Hepatocyte (in vitro differentiated cells): ENCODE measurements at regions not wholly inside any gene's neighbourhood (a gene's known extent, or its start where the extent isn't known, plus 50 kb on each side); places are given as distances from the start of the nearest gene placed in this dataset.

Experiments
- DNase-seq: peaks from one replicate; pipeline ENCODE4 v3.0.0-alpha.2; 2016; ENCODE audit warnings: low spot score
- H2AFZ ChIP-seq: fragments of 200-600 bp; sonication (generic); 2 replicates; pipeline ENCODE4 v1.6.0; 2016; ENCODE audit warnings: antibody characterized with exemption, mild to moderate bottlenecking
- H3K27ac ChIP-seq: fragments of 200-600 bp; sonication (generic); 2 replicates; pipeline ENCODE4 v1.5.1; 2016; ENCODE audit warnings: mild to moderate bottlenecking
- H3K27me3 ChIP-seq: fragments of 200-600 bp; sonication (generic); 2 replicates; pipeline ENCODE4 v1.6.1; 2016
- H3K36me3 ChIP-seq: fragments of 200-600 bp; sonication (generic); replicated peaks from 2 replicates; pipeline ENCODE4 v1.5.1; 2016; ENCODE audit warnings: low read depth; ENCODE audit not compliant: insufficient read depth
- H3K4me1 ChIP-seq: fragments of 200-600 bp; sonication (generic); 2 replicates; pipeline ENCODE4 v1.5.1; 2016; ENCODE audit warnings: mild to moderate bottlenecking, moderate library complexity; ENCODE audit not compliant: insufficient read depth
- H3K4me2 ChIP-seq: fragments of 200-600 bp; sonication (generic); 2 replicates; pipeline ENCODE4 v1.6.0; 2016
- H3K4me3 ChIP-seq: fragments of 200-600 bp; sonication (generic); 2 replicates; pipeline ENCODE4 v1.5.1; 2016; ENCODE audit warnings: mild to moderate bottlenecking
- H3K79me2 ChIP-seq: fragments of 200-600 bp; sonication (generic); 2 replicates; pipeline ENCODE4 v1.6.0; 2017; ENCODE audit warnings: mild to moderate bottlenecking
- H3K9me2 ChIP-seq: fragments of 200-600 bp; sonication (generic); replicated peaks from 2 replicates; pipeline ENCODE4 v1.6.0; 2017; ENCODE audit warnings: mild to moderate bottlenecking; ENCODE audit not compliant: insufficient read depth
- H3K9me3 ChIP-seq: fragments of 200-600 bp; sonication (generic); 2 replicates; pipeline ENCODE4 v1.5.1; 2016; ENCODE audit warnings: low read depth, mild to moderate bottlenecking
- H4K20me1 ChIP-seq: fragments of 200-600 bp; sonication (generic); 2 replicates; pipeline ENCODE4 v1.6.0; 2016; ENCODE audit warnings: mild to moderate bottlenecking; ENCODE audit not compliant: insufficient read depth, poor library complexity, severe bottlenecking
- CTCF ChIP-seq: fragments of 200-600 bp; sonication (generic); IDR thresholded peaks from 2 replicates; pipeline ENCODE4 v1.5.1; 2016; ENCODE audit warnings: antibody characterized with exemption, mild to moderate bottlenecking; ENCODE audit not compliant: poor library complexity
- EZH2 ChIP-seq: fragments of 200-600 bp; sonication (generic); IDR thresholded peaks from 2 replicates; pipeline ENCODE4 v1.6.1; 2016; ENCODE audit warnings: antibody characterized with exemption, mild to moderate bottlenecking, borderline replicate concordance
- EZH2phosphoT487 ChIP-seq: fragments of 200-600 bp; sonication (generic); IDR thresholded peaks from one replicate; pipeline ENCODE4 v1.6.1; 2018; ENCODE audit warnings: antibody characterized with exemption, mild to moderate bottlenecking, low read depth, moderate library complexity; ENCODE audit not compliant: unreplicated experiment, severe bottlenecking
- WGBS: methylation state at CpG from one replicate; pipeline ENCODE4 v1.1.6; 2016; ENCODE audit warnings: low lambda C conversion rate; ENCODE audit errors: missing lambda C conversion rate; 5-methylcytosine and 5-hydroxymethylcytosine counted together

DNA sequence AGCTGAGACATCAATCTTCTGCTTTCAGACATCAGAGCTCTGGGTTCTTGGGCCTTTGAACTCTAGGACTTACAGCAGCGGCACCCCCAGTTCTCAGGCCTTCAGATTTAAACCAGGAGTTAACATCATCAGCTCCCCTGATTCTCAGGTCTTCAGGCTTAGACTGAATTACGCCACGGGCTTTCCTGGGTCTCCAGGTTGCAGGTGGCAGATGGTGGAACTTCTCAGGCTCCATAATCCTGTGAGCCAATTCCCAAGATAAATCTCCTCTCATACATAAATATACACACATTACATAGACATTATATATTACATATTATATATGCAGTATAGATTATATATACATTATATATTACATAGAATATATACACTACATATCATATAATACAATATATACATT lies 408.9 kb upstream of the AUTS2 start:
- 89% methylated on average over 3 of the region's 3 CpGs for WGBS
- Histone ChIP-seq H3K4me3 (no peak overlapping the region), H3K9me3 (no peaks in the 10 kb centered on the region), H3K4me2 (no peak overlapping the region), H3K79me2 (no peaks in the 10 kb centered on the region), H3K4me1 (no peaks in the 10 kb centered on the region), H2AFZ (no peak overlapping the region), H4K20me1 (no peaks in the 10 kb centered on the region), H3K27me3 (no peaks in the 10 kb centered on the region), H3K27ac (no peak overlapping the region), H3K36me3 (no peaks in the 10 kb centered on the region), H3K9me2 (no peaks in the 10 kb centered on the region)
- DNase-seq, result no peak
- no peak for TF ChIP-seq EZH2

- TF ChIP-seq EZH2 (no peak), EZH2phosphoT487 (no peak), CTCF (no peak)
- H4K20me1 ChIP-seq, result no peaks in the 10 kb centered on the region
- H3K79me2 ChIP-seq, result no peaks in the 10 kb centered on the region
- H3K9me3 ChIP-seq, result no peaks in the 10 kb centered on the region
- no peak overlapping the region for H2AFZ ChIP-seq
- no peak overlapping the region for H3K4me2 ChIP-seq
- no peak overlapping the region for H3K4me3 ChIP-seq
- DNase-seq, result no peak
- no peaks in the 10 kb centered on the region for H3K36me3 ChIP-seq
- no peaks in the 10 kb centered on the region for H3K4me1 ChIP-seq
- no peak overlapping the region for H3K27ac ChIP-seq
- H3K27me3 ChIP-seq, result no peaks in the 10 kb centered on the region
- H3K9me2 ChIP-seq, result no peaks in the 10 kb centered on the region
- 91% methylated on average over 5 of the region's 5 CpGs for WGBS
These were observed 408.2 kb upstream of the AUTS2 start for GRCh38 chr7:69190025-69190424.

- Histone ChIP-seq H3K9me3 (no peaks in the 10 kb centered on the region), H3K36me3 (no peaks in the 10 kb centered on the region), H3K79me2 (no peaks in the 10 kb centered on the region), H3K4me3 (no peak overlapping the region), H3K4me2 (no peak overlapping the region), H2AFZ (no peak overlapping the region), H3K27ac (no peak overlapping the region), H3K9me2 (no peaks in the 10 kb centered on the region), H3K27me3 (no peaks in the 10 kb centered on the region), H3K4me1 (no peaks in the 10 kb centered on the region), H4K20me1 (no peaks in the 10 kb centered on the region)
- DNase-seq, result no peak
- 52% methylated on average over 2 of the region's 2 CpGs for WGBS
- TF ChIP-seq EZH2phosphoT487, result no peak
These were observed 407.5 kb upstream of the AUTS2 start for GRCh38 chr7:69190763-69191162.

GRCh38 chr7:69192134-69192533 lies 406.1 kb upstream of the AUTS2 start:
- H2AFZ ChIP-seq, result no peak overlapping the region
- no peaks in the 10 kb centered on the region for H4K20me1 ChIP-seq
- no peak overlapping the region for H3K27ac ChIP-seq
- no peak overlapping the region for H3K4me3 ChIP-seq
- no peak for DNase-seq
- H3K36me3 ChIP-seq, result no peaks in the 10 kb centered on the region
- H3K4me1 ChIP-seq, result no peaks in the 10 kb centered on the region
- H3K9me2 ChIP-seq, result no peaks in the 10 kb centered on the region
- 85% methylated on average over 3 of the region's 3 CpGs for WGBS
- no peaks in the 10 kb centered on the region for H3K27me3 ChIP-seq
- H3K4me2 ChIP-seq, result no peak overlapping the region
- no peaks in the 10 kb centered on the region for H3K79me2 ChIP-seq
- H3K9me3 ChIP-seq, result no peaks in the 10 kb centered on the region
- no peak for TF ChIP-seq EZH2phosphoT487
- no peak for TF ChIP-seq EZH2
- no peak for TF ChIP-seq CTCF

- no peak overlapping the region for H3K27ac ChIP-seq
- no peak for DNase-seq
- TF ChIP-seq EZH2phosphoT487 (no peak), EZH2 (no peak), CTCF (no peak)
- H3K36me3 ChIP-seq, result no peaks in the 10 kb centered on the region
- H3K9me2 ChIP-seq, result no peaks in the 10 kb centered on the region
- H3K79me2 ChIP-seq, result no peaks in the 10 kb centered on the region
- 96% methylated on average over 4 of the region's 4 CpGs for WGBS
- H2AFZ ChIP-seq, result no peak overlapping the region
- H3K4me3 ChIP-seq, result no peak overlapping the region
- no peaks in the 10 kb centered on the region for H4K20me1 ChIP-seq
- no peaks in the 10 kb centered on the region for H3K27me3 ChIP-seq
- no peak overlapping the region for H3K4me2 ChIP-seq
- no peaks in the 10 kb centered on the region for H3K4me1 ChIP-seq
- no peaks in the 10 kb centered on the region for H3K9me3 ChIP-seq
These were observed 405.2 kb upstream of the AUTS2 start for GRCh38 chr7:69193061-69193460.
